HG03558 (cell line): ENCODE measurements at regions not wholly inside any gene's neighbourhood (a gene's known extent, or its start where the extent isn't known, plus 50 kb on each side); places are given as distances from the start of the nearest gene placed in this dataset.

Experiments
- ATAC-seq: cut with Tn5 transposase; IDR thresholded peaks from one replicate; pipeline ENCODE4 v1.9.1; 2021; ENCODE audit warnings: moderate number of reproducible peaks; ENCODE audit not compliant: unreplicated experiment; ENCODE audit errors: extremely low read depth

DNA sequence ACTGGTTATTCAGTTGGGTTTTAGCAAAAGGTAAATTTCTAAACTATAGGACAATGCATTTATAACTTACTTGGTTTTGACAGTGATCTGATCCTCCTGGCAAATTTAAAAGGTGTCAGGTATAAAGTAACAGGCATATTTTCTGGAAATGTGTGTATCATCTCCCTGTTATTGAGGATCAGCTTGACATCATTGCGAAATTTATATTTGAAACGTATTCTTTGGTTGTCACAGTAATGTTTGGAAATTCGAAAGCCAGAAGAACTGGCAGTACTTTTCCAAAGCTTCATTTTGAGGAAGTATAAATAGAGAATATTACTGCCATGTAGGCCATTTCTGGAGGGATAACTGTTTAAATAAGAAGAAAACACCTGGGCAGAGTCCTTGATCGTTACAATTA is 422.2 kb upstream of the NRXN1 start:
- no peak for ATAC-seq

DNA sequence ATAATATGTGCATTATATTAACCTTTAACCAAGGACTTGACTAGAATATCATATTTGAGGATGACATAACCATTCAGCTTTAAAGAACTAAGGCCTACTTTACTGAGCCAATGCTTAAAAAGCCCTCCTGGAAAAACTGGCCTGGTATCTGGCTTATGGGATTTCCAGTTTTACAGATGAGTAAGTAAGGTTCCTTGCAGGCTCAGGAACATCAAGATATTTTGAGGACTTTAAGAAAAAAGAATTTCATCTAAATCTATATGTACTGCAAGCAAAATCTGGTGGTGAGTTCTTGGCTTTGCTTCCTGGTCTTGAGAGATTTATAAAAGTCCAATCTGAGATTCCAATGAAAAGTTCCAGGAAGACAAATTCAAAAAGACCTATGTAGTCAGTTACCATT is 417.0 kb upstream of the NRXN1 start:
- ATAC-seq = no peak

DNA sequence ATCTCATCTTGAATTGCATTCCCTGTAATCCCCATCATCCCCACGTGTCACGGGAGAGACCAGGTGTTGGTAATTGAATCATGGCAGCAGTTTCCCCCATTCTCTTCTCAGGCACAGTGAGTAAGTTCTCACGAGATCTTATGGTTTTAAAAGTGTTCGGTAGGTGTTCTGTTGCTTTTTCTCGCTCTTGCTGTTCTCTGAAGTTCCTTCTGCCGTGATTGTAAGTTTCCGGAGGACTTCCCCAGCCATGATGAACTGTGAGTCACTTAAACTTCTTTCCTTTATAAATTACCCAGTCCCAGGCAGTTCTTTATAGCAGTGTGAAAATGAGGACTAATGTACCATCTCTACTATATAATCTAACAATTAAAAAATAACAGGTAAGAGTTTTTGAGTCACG is 409.9 kb upstream of the NRXN1 start:
- ATAC-seq = no peak

DNA sequence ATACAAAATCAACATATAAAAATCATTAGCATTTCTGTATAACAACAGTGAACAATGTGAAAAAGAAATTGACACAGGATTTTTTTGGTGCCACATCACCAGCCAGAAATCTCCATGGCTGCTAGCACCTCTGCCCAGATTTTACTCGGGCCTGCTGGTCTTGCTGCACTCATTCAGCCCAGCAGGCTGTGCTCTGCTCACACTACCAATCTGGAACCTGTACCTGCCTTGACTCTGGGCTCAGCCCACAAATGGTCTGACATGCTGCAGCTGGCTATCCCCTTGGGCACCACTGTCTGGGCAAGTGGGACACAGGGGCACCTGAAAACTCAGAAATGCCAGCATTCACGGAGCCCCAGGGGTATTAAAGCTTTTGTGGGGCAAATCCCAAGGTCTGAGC is 392.5 kb upstream of the NRXN1 start:
- ATAC-seq = no peak

DNA sequence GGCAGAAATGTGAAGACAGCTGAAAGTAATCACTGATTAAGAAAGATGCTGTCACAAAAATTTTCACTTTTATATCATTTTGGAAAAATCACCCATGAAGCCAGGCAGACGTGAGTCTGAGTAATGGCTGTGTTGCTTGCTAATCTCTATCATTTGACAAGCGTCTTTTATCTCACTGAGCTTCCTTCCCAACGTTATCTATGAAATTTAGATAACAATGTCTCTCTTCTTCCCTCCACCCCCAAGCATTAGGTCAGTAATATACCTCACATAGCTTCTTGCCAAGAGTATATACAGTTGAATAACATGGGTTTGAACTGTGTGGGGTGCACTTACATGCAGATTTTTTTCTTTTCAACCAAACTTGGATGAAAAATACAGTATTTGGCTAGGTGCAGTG is 388.6 kb upstream of the NRXN1 start:
- no peak for ATAC-seq

DNA sequence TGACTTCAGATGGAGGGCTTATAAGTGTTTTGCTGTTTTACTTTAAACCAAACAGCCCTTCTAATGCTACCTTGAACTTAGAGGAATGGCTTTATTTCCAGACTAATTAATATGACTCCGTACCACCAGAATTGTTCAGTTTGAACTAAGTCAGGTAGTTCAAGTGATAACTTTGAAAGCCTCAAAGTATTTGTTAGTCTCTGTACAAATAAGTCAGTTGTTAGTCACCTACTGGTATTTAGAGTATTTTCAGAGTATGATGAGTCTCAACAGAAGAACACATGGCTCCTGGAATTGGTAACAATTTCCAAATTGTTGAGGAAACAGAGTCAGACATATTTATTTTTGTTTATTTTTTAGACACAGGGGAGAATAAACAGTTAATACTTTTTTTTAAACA is 381.8 kb upstream of the NRXN1 start:
- no peak for ATAC-seq

DNA sequence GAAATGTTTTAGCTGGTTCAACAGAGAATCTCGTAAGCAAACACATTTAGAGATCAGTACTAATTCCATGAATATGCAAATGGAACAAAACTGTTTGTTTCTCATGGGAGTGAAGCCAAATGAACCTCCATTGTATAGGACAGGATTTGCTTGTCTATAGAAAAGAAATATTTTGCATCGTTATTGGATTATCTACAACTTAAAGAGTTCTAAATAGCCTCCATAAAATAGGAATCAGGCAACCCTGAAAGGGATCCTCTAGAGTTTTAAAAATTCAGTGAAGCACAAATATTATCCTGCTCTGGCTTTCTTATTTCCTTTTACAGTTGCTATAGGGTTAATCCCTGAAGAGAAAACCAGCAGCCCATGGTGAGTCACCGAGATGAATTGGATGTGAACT is 378.4 kb upstream of the NRXN1 start:
- ATAC-seq = no peak

DNA sequence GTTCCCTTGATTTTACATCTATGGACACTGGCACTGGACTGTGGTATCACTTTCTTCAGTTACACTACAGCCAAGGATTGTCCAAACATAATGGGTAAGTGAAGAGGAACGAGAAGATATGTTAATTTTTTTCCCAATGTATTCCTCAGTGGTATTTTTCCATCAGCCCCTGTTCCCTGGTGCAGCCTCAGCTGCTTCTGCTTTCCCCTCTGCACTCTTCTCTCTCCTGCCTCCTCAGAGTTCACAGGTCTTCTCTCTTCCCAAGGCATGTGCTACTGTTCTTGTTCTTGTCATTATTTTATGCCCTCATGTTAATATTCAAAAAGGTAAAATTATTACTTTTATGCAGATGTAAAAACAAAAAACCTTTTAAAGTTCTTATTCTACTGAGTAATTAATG is 378.0 kb upstream of the NRXN1 start:
- no peak for ATAC-seq

DNA sequence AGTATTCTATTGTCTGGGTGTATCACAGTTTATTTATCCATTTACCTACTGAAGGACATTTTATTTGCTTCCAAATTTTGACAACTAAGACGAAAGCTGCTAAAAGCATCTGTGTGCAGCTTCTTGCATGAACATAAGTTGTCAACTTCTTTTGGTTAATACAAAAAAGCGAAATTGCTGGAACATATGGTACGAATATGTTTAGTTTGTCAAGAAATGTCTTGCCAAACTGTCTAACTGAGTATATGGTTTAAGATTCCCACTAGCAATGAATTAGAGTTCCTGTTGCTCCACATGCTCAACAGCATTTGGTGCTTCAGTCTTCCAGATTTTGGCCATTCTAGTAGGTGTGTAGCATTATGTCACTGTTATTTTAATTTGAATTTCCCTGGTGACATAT is 372.3 kb upstream of the NRXN1 start:
- ATAC-seq = no peak

DNA sequence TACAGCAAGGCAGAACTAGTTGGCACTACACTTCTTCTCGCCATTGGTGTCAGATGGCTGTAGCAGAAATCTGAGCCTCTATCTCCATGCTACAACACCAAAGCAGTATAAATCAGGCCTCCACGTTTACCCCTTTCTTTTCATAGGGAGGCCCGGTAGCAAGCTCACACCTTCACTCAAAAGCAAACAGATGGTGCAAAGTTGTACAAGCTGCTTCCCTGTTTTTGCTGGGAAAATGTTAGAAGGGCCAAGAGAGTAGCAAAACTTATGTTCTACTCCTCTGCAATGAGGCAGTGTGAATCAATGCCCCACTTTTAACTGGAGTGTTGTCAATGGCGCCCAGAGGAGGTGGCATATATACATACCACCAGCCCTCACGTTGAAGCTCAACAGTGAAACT is 369.6 kb upstream of the NRXN1 start:
- ATAC-seq = no peak

DNA sequence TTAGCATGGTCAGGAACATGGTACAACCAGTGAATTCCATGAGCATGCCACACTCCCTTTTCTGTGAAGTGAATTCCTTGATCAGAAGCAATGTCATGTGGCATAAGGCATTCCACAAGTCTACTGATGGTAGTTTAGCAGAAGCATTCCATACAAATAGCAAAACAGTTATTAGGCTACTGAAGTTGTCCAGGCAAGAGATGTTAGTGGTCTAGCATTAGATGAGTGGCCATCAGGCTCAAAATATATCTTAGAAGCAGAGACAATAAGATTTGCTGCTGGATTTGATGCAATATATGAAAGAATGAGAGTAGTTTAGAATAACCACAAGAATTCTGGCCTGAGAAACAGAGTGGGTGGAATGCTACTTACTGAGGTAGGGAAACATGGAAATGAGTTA is 355.3 kb upstream of the NRXN1 start:
- no peak for ATAC-seq

DNA sequence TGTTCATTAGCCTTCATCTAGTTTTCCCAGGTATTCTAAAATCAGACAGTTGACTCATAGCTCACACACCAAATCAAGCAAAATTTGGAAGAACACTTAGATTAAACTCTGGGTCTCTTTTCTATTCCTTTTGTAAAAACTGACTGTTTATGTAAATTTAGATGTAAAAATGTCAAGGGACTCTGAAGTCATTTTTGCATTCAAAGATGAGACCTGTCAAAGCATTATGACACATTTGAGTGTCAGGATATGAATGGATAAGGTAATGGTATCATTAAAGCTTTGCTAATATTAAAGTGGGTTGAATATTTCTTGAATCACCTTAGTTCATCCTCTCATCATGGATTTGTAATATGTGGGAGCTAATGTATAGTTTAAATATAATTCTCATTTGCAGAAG is 348.1 kb upstream of the NRXN1 start:
- no peak for ATAC-seq

DNA sequence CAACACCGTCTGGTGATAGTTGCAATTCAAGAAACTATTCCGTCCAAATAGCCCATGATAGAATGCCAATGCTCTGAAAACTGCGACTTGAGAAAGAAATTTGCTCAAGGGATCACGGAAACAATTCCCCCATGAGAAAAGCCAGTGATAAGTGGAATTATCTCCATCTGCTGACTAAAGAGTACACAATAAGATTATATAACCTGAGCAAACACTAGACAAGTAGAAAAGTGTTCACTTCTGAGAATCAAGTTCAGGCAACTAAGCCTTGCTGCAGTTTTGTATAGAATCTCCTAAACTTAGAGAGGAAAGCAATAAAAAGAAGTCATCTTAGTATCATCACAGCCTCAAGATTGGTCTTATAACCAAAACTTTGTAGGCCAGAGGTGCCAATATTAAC is 336.3 kb upstream of the NRXN1 start:
- no peak for ATAC-seq

DNA sequence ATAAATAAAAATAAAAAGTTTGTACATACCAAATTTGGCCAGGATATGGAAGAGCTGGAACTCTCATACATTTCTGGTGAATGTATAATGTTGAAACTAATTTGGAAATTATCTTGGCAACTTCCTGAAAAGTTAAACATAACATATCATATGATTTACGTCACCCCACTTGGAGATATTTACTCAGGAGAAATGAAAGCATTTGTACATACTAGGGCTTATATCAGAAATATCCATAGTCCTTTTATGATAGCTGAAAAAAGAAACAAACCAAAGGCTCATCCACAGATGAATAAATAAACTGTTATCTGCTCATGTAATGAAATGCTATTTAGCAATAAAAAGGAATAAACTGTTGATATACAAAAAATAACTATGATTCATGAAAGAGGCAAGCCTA is 318.2 kb upstream of the NRXN1 start:
- ATAC-seq = no peak

DNA sequence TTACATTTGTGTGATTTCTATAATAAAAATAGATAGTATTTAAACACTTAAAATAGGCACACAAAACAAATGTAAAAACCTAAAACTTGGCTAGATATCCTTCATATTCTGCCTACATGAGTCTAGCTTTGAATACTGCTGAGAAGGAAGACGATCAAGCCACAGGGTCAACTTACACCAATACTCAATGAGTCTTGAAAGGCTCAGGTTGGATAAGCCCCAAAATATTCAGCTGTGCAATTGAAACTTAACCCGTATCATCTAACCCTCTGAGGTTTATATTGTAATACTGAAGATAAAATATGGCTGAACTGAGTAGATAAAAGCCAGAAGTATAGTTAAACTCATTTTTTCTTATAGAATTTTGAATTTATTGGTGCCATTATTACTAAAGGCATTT is 313.0 kb upstream of the NRXN1 start:
- no peak for ATAC-seq

DNA sequence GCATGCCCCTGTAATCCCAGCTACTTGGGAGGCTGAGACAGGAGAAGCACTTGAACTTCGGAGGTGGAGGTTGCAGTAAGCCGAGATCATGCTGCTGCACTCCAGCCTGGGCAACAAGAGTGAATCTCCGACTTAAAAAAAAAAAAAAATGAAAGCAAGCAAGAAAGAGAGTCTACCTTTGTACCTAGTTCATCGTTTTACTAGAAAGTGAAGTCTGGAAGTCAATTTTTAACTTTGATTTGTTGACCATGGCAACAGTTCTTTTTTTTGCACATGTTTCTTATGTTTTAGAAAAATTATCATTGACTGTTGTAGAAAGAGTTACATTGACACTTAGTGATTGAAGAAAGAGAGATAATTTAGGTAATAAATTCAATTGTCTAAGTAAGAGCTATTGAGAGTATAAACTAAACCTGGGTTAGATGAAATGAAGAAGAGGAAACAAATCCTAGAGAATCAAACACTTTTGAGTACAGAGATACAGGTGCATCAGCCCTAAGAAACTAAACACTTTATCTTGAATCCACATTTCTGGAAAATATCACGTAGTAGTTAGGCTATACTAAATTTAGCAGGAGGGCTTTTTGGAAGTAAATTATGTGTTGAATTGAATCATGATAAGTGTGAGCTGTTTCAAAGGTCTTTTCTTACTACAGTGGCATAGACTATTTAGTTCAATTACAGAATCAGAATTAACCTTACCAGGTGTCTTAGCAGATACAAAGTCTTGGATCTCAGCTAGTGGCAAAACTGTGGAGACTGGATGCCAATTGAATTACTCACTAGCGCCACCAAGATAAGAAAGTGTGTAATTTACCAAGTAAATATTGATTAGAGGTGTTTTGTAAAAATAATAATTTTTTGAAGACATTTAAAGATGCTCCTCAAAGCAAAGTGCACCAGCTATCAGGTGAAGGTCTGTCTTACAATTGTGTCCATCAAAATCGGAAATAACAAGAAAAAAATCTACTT is 303.4 kb upstream of the NRXN1 start:
- no peak for ATAC-seq

DNA sequence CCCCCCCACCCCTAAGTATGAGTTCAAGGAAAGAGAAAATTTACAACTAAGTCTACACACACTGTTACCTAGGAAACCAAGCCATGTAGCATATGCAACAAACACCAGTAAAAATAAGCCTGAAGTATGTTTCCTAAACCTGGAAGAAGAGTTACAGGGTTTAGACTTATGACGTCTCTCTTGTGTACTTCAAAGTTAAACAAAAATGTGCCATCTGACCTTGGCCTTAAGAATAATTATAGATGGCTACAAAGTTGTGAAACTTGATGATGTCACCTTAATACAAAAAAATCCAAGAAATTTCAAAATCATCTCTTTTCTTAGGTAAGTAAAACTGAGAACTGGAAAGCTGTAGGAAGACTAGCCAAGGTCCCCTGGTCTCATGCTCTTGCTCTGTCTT is 297.6 kb upstream of the NRXN1 start:
- no peak for ATAC-seq

DNA sequence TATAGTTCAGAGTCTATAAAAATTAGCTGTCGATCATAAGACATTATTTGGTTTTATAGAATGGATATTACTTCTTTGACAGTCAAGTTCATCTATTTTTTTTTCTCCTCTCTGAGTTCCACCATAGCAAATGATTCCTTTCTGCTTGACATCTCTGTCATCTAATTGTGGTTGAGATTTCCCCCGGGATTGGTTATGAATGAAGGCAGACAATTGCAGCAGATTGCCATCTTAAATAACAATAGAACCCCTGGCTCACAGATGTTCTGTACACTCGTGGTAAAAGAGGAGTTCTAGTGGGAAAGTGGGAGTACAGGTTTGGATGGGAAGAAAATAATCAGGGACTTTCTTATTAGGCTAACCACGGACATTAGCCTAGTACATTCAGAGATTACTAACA is 292.1 kb upstream of the NRXN1 start:
- no peak for ATAC-seq

DNA sequence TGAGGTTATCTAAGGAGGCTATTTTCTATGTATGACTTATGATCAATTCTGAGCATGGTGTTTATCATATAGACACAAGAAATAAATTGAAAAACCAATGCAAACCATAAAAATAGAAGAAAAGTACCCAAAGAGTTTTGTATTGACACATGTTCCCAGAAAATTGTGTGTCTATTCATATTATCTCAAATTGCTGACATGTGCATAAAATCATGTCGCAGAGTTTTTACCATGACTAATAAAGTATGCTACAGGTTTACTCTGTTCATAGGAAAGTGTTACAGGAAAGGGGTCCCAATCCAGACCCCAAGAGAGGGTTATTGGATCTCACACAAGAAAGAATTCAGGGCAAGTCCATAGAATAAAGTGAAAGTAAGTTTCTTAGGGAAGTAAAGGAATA is 290.7 kb upstream of the NRXN1 start:
- no peak for ATAC-seq

DNA sequence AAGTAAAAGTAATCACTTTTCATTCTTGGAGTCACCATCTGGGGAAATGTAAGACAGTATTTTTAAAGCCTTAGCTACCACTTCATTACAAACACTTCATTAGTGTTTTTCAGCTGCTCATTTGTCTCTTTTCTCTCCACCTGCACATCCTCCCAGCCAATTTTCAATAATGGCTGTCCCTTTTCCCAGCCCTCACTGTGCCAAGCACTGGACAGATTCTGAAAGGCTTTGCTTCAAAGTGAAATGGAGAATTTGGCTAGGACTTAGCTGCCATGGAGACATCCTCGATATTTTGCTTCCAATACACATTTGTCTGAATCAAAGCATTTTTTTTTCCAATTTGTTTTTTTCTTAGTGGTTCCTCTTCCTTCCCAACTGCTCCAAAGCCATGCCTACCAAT is 272.4 kb upstream of the NRXN1 start:
- ATAC-seq = no peak

DNA sequence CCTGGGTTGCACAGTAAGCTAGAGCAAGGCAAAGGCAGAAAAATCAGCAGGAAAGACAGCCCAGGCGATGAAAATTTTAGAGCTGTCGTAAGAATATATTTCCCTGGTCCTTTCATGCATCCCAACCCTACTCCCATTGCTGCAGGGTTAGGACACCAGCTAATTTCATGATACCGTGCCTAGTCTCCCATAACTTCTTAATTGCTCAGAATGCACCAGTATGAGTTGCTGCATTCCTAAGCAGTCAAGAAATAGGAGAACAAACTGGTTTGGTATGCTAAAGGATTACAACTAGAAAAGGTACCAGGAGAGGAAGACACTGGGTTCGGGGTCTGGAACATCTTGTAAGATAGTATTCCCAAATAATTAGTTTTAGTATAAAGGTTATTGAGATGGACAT is 269.4 kb upstream of the NRXN1 start:
- no peak for ATAC-seq

DNA sequence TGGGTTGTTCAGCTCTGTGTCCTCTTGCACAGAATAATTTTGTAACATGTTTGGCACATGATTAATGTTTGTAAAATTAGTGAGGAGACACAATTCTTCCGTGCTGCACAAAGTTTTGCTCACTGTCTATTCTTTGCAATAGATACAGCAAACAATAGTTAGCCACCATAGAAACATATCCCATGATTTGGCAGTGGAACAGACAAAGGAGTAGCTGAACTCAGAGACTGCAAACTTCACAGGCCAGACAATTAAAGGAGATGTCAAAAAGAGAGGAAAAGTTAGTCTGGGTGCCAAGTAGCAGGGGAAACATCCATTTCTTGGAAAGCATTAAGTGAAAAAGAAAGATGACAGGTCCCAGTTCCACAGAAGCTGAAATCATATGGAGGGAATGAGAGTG is 267.4 kb upstream of the NRXN1 start:
- no peak for ATAC-seq
